Liver (tissue), 7 donors: ENCODE measurements at regions not wholly inside any gene's neighbourhood (a gene's known extent, or its start where the extent isn't known, plus 50 kb on each side); places are given as distances from the start of the nearest gene placed in this dataset.

Experiments
- DNase-seq: peaks from one replicate; pipeline ENCODE4 v3.0.0-alpha.2; 2017; ENCODE audit warnings: low spot score
- H3K27ac ChIP-seq, 2 donors: one replicate each; pipeline ENCODE4 v1.7.0; 2013; ENCODE audit warnings: inconsistent platforms in 2 of 2, low read length in 2 of 2, control low read depth in 1 of 2, low read depth in 1 of 2, mild to moderate bottlenecking in 1 of 2
- H3K27me3 ChIP-seq, 4 donors: one replicate each; pipeline versions ENCODE4 v1.6.1 to v1.7.0; 2013; ENCODE audit warnings: low read length in 3 of 4, inconsistent platforms in 1 of 4, mild to moderate bottlenecking in 1 of 4, moderate library complexity in 1 of 4; ENCODE audit not compliant: control insufficient read depth in 4 of 4, insufficient read depth in 4 of 4
- H3K36me3 ChIP-seq, 4 donors: one replicate each; pipeline versions ENCODE4 v1.6.1 to v1.7.0; 2013; ENCODE audit warnings: low read length in 3 of 4, mild to moderate bottlenecking in 3 of 4, low read depth in 1 of 4, moderate library complexity in 1 of 4; ENCODE audit not compliant: control insufficient read depth in 4 of 4, insufficient read depth in 3 of 4
- H3K4me1 ChIP-seq, 4 donors: one replicate each; pipeline versions ENCODE4 v1.6.1 to v1.7.0; 2013; ENCODE audit warnings: low read length in 3 of 4, mild to moderate bottlenecking in 3 of 4, moderate library complexity in 1 of 4; ENCODE audit not compliant: control insufficient read depth in 4 of 4, insufficient read depth in 4 of 4
- H3K4me3 ChIP-seq, 3 donors: one replicate each; pipeline versions ENCODE4 v1.6.1 to v1.7.0; 2013; ENCODE audit warnings: low read length in 3 of 3, control low read depth in 1 of 3, low read depth in 1 of 3, mild to moderate bottlenecking in 1 of 3
- H3K9ac ChIP-seq, 2 donors: one replicate each; pipeline ENCODE4 v1.7.0; 2013; ENCODE audit warnings: low read length in 2 of 2, mild to moderate bottlenecking in 2 of 2, moderate library complexity in 2 of 2, control low read depth in 1 of 2, low read depth in 1 of 2
- H3K9me3 ChIP-seq, 4 donors: one replicate each; pipeline versions ENCODE4 v1.6.1 to v1.7.0; 2013; ENCODE audit warnings: low read length in 3 of 4; ENCODE audit not compliant: control insufficient read depth in 4 of 4
- ATF3 ChIP-seq: IDR thresholded peaks from 2 replicates; pipeline ENCODE4 v1.6.1; 2016; ENCODE audit warnings: antibody characterized with exemption
- EGR1 ChIP-seq, 2 donors: IDR thresholded peaks; 2 replicates each; pipeline ENCODE4 v1.6.1; 2016 to 2018; ENCODE audit warnings: antibody characterized with exemption in 2 of 2, low read depth in 2 of 2
- FOXA1 ChIP-seq: IDR thresholded peaks from 2 replicates; pipeline ENCODE4 v1.6.1; 2016; ENCODE audit warnings: antibody characterized with exemption
- FOXA2 ChIP-seq: IDR thresholded peaks from 2 replicates; pipeline ENCODE4 v1.6.1; 2016; ENCODE audit warnings: antibody characterized with exemption
- GABPA ChIP-seq, 2 donors: IDR thresholded peaks in 1 of 2; conservative IDR thresholded peaks in 1 of 2; 2 replicates each; pipeline ENCODE4 v1.6.1; 2016; ENCODE audit warnings: antibody characterized with exemption in 2 of 2, mild to moderate bottlenecking in 1 of 2, moderate library complexity in 1 of 2
- HNF4A ChIP-seq, 2 donors: conservative IDR thresholded peaks; 2 replicates each; pipeline ENCODE4 v1.6.1; 2016; ENCODE audit warnings: antibody characterized with exemption in 2 of 2, mild to moderate bottlenecking in 2 of 2
- HNF4G ChIP-seq: IDR thresholded peaks from 2 replicates; pipeline ENCODE4 v1.6.1; 2016; ENCODE audit warnings: antibody characterized with exemption
- JUND ChIP-seq, 2 donors: IDR thresholded peaks; 2 replicates each; pipeline ENCODE4 v1.6.1; 2016; ENCODE audit warnings: antibody characterized with exemption in 2 of 2
- MAX ChIP-seq: IDR thresholded peaks from 2 replicates; pipeline ENCODE4 v1.6.1; 2016; ENCODE audit warnings: antibody characterized with exemption
- NR2F2 ChIP-seq: IDR thresholded peaks from 2 replicates; pipeline ENCODE4 v1.6.1; 2016; ENCODE audit warnings: antibody characterized with exemption
- RAD21 ChIP-seq, 2 donors: IDR thresholded peaks; 2 replicates each; pipeline ENCODE4 v1.6.1; 2016; ENCODE audit warnings: antibody characterized with exemption in 2 of 2, mild to moderate bottlenecking in 2 of 2
- REST ChIP-seq: IDR thresholded peaks from 2 replicates; pipeline ENCODE4 v1.6.1; 2016; ENCODE audit warnings: antibody characterized with exemption, mild to moderate bottlenecking
- RXRA ChIP-seq, 2 donors: IDR thresholded peaks; 2 replicates each; pipeline ENCODE4 v1.6.1; 2017 to 2018; ENCODE audit warnings: antibody characterized with exemption in 2 of 2, mild to moderate bottlenecking in 1 of 2
- SP1 ChIP-seq: IDR thresholded peaks from 2 replicates; pipeline ENCODE4 v1.6.1; 2018; ENCODE audit warnings: antibody characterized with exemption, mild to moderate bottlenecking
- YY1 ChIP-seq: IDR thresholded peaks from 2 replicates; pipeline ENCODE4 v1.6.1; 2016; ENCODE audit warnings: antibody characterized with exemption, mild to moderate bottlenecking
- ZBTB33 ChIP-seq: IDR thresholded peaks from 2 replicates; pipeline ENCODE4 v1.6.1; 2016; ENCODE audit warnings: antibody characterized with exemption
- WGBS: extraction: QIAGEN DNeasy Blood & Tissue Kit; methylation state at CpG from one replicate; pipeline ENCODE4 v1.1.7; 2013; 5-methylcytosine and 5-hydroxymethylcytosine counted together
- donor health status: healthy.
- donor health status: healthy.
- donor health status: healthy.
- donor health status: healthy.

GRCh38 chr10:88159127-88159829 is 295.9 kb downstream of the PTEN start:
- H3K36me3 ChIP-seq, result no peaks in the 10 kb centered on the region
- no peak for TF ChIP-seq FOXA2
- TF ChIP-seq RAD21 (IDR thresholded peaks at IDR 0.05), result no peak
- TF ChIP-seq RXRA (IDR thresholded peaks at IDR 0.05), result no peak
- TF ChIP-seq SP1, result no peak
- TF ChIP-seq ZBTB33, result no peak
- TF ChIP-seq REST, result no peak
- TF ChIP-seq YY1, result no peak
- no peak for TF ChIP-seq GABPA (IDR thresholded peaks at IDR 0.05 in 1 of 2, conservative IDR thresholded peaks at IDR 0.05 in 1 of 2)
- no peak for TF ChIP-seq HNF4A (conservative IDR thresholded peaks at IDR 0.05)

GRCh38 chr10:88161070-88161469 is 297.6 kb downstream of the PTEN start:
- no peak for TF ChIP-seq NR2F2
- no peak for TF ChIP-seq YY1
- no peak for TF ChIP-seq RAD21 (IDR thresholded peaks at IDR 0.05)
- no peak for TF ChIP-seq JUND (IDR thresholded peaks at IDR 0.05)
- no peak for TF ChIP-seq MAX
- H3K9me3 ChIP-seq, result no peaks in the 10 kb centered on the region
- H3K4me3 ChIP-seq, result no peak overlapping the region
- no peaks in the 10 kb centered on the region for H3K27me3 ChIP-seq
- no peak overlapping the region for H3K27ac ChIP-seq
- H3K36me3 ChIP-seq, result no peaks in the 10 kb centered on the region
- no peak for DNase-seq
- H3K4me1 ChIP-seq, result no peaks in the 10 kb centered on the region
- H3K9ac ChIP-seq, result no peak overlapping the region

More at GRCh38 chr10:88159127-88159829, 295.9 kb downstream of the PTEN start:
- no peaks in the 10 kb centered on the region for H3K4me1 ChIP-seq
- 65% methylated on average over 3 of the region's 3 CpGs for WGBS
- H3K4me3 ChIP-seq, result no peak overlapping the region
- no peak for DNase-seq
- H3K9ac ChIP-seq, result no peak overlapping the region
- no peaks in the 10 kb centered on the region for H3K9me3 ChIP-seq
- no peaks in the 10 kb centered on the region for H3K27me3 ChIP-seq
- no peak overlapping the region for H3K27ac ChIP-seq

GRCh38 chr10:88161756-88162155 is 298.3 kb downstream of the PTEN start:
- Histone ChIP-seq H3K27ac (no peak overlapping the region), H3K9ac (no peak overlapping the region), H3K9me3 (no peaks in the 10 kb centered on the region), H3K36me3 (no peaks in the 10 kb centered on the region), H3K4me1 (no peaks in the 10 kb centered on the region), H3K4me3 (no peak overlapping the region), H3K27me3 (no peaks in the 10 kb centered on the region)
- DNase-seq, result no peak
- 92% methylated on average over 1 of the region's 1 CpG for WGBS
- no peak for TF ChIP-seq HNF4G
- no peak for TF ChIP-seq GABPA (IDR thresholded peaks at IDR 0.05 in 1 of 2, conservative IDR thresholded peaks at IDR 0.05 in 1 of 2)
- TF ChIP-seq ATF3, result no peak
- no peak for TF ChIP-seq MAX
- no peak for TF ChIP-seq JUND (IDR thresholded peaks at IDR 0.05)
- no peak for TF ChIP-seq RXRA (IDR thresholded peaks at IDR 0.05)
- no peak for TF ChIP-seq FOXA1
- no peak for TF ChIP-seq RAD21 (IDR thresholded peaks at IDR 0.05)
- TF ChIP-seq REST, result no peak
- TF ChIP-seq HNF4A (conservative IDR thresholded peaks at IDR 0.05), result no peak
- TF ChIP-seq YY1, result no peak
- no peak for TF ChIP-seq EGR1 (IDR thresholded peaks at IDR 0.05; ENCODE audit: low read depth in 2 of 2)
- no peak for TF ChIP-seq NR2F2
